ENCODE measurements at regions not wholly inside any gene's neighbourhood (a gene's known extent, or its start where the extent isn't known, plus 50 kb on each side); places are given as distances from the start of the nearest gene placed in this dataset.

DNA sequence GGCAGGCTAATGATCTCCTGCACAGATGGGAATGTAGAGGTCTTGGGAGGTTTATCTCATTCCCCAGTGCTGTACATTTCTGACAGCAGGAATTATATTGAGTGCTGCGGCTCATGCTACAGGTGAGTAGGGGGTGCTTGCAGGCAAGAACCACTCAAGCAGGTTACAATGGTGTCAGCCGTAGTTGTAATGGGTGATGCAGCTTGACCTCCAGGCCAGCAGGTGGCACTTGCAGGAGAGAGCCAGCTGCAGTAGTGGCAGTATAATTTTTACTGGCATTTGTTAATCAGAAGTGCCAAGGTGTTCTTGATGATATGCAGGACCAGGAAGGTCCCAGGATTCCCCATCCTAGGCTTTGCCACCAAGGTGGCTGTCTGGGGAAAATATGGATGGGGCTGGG, 759.6 kb upstream of the NDST4 start:
- TF ChIP-seq CTCF (IDR thresholded peaks at IDR 0.05) (no peak), POLR2A (IDR thresholded peaks at IDR 0.05; ENCODE audit: low read depth) (no peak), POLR2AphosphoS5 (IDR thresholded peaks at IDR 0.05) (no peak)

All from esophagus muscularis mucosa (tissue), 3 donors.